ENCODE measurements at regions not wholly inside any gene's neighbourhood (a gene's known extent, or its start where the extent isn't known, plus 50 kb on each side); places are given as distances from the start of the nearest gene placed in this dataset.

- Histone ChIP-seq H3K4me2 (ENCODE audit: low read depth, low read length, poor library complexity, severe bottlenecking) (no peak overlapping the region), H3K9ac (ENCODE audit: low read length) (no peak overlapping the region), H3K79me2 (ENCODE audit: low read length) (no peaks in the 10 kb centered on the region), H3K27me3 (ENCODE audit: low read length) (no peaks in the 10 kb centered on the region), H3K9me2 (replicated peaks; ENCODE audit: insufficient read depth, low read length) (no peaks in the 10 kb centered on the region), H2AFZ (ENCODE audit: low read length) (no peak overlapping the region), H4K20me1 (ENCODE audit: insufficient read depth, low read depth, low read length) (no peaks in the 10 kb centered on the region), H3K36me3 (ENCODE audit: insufficient read depth, low read length) (no peaks in the 10 kb centered on the region), H3K4me3 (ENCODE audit: low read length) (no peak overlapping the region), H3K27ac (ENCODE audit: low read length) (no peak overlapping the region), H3K4me1 (ENCODE audit: low read length) (no peaks in the 10 kb centered on the region), H3K9me3 (ENCODE audit: low read length) (no peaks in the 10 kb centered on the region)
- DNase-seq = no peak
These were observed 188.2 kb upstream of the FGGY start for GRCh38 chr1:59108481-59109317.

- Histone ChIP-seq H3K9me3 (ENCODE audit: low read length) (no peaks in the 10 kb centered on the region), H3K79me2 (ENCODE audit: low read length) (no peaks in the 10 kb centered on the region), H3K4me1 (ENCODE audit: low read length) (no peaks in the 10 kb centered on the region), H3K9me2 (replicated peaks; ENCODE audit: insufficient read depth, low read length) (no peaks in the 10 kb centered on the region), H3K4me3 (ENCODE audit: low read length) (no peak overlapping the region), H3K27me3 (ENCODE audit: low read length) (no peaks in the 10 kb centered on the region), H4K20me1 (ENCODE audit: insufficient read depth, low read depth, low read length) (no peaks in the 10 kb centered on the region), H3K4me2 (ENCODE audit: low read depth, low read length, poor library complexity, severe bottlenecking) (no peak overlapping the region), H3K36me3 (ENCODE audit: insufficient read depth, low read length) (no peaks in the 10 kb centered on the region), H2AFZ (ENCODE audit: low read length) (no peak overlapping the region), H3K9ac (ENCODE audit: low read length) (no peak overlapping the region), H3K27ac (ENCODE audit: low read length) (no peak overlapping the region)
- DNase-seq = no peak
These were observed 186.6 kb upstream of the FGGY start for GRCh38 chr1:59110271-59110670.

GRCh38 chr1:59113876-59114457 lies 182.9 kb upstream of the FGGY start:
- no peak for DNase-seq
- Histone ChIP-seq H2AFZ (ENCODE audit: low read length) (no peak overlapping the region), H3K9ac (ENCODE audit: low read length) (no peak overlapping the region), H3K79me2 (ENCODE audit: low read length) (no peaks in the 10 kb centered on the region), H3K9me2 (replicated peaks; ENCODE audit: insufficient read depth, low read length) (no peaks in the 10 kb centered on the region), H3K9me3 (ENCODE audit: low read length) (no peaks in the 10 kb centered on the region), H4K20me1 (ENCODE audit: insufficient read depth, low read depth, low read length) (no peaks in the 10 kb centered on the region), H3K27me3 (ENCODE audit: low read length) (no peaks in the 10 kb centered on the region), H3K4me1 (ENCODE audit: low read length) (no peaks in the 10 kb centered on the region), H3K36me3 (ENCODE audit: insufficient read depth, low read length) (no peaks in the 10 kb centered on the region), H3K27ac (ENCODE audit: low read length) (no peak overlapping the region), H3K4me2 (ENCODE audit: low read depth, low read length, poor library complexity, severe bottlenecking) (no peak overlapping the region), H3K4me3 (ENCODE audit: low read length) (no peak overlapping the region)

- Histone ChIP-seq H2AFZ (ENCODE audit: low read length) (no peak overlapping the region), H3K27me3 (ENCODE audit: low read length) (no peaks in the 10 kb centered on the region), H3K4me1 (ENCODE audit: low read length) (no peaks in the 10 kb centered on the region), H3K36me3 (ENCODE audit: insufficient read depth, low read length) (no peaks in the 10 kb centered on the region), H3K9me3 (ENCODE audit: low read length) (no peaks in the 10 kb centered on the region), H3K9me2 (replicated peaks; ENCODE audit: insufficient read depth, low read length) (no peaks in the 10 kb centered on the region), H3K4me3 (ENCODE audit: low read length) (no peak overlapping the region), H4K20me1 (ENCODE audit: insufficient read depth, low read depth, low read length) (no peaks in the 10 kb centered on the region), H3K27ac (ENCODE audit: low read length) (no peak overlapping the region), H3K4me2 (ENCODE audit: low read depth, low read length, poor library complexity, severe bottlenecking) (no peak overlapping the region), H3K9ac (ENCODE audit: low read length) (no peak overlapping the region), H3K79me2 (ENCODE audit: low read length) (no peaks in the 10 kb centered on the region)
- DNase-seq = no peak
These were observed 181.0 kb upstream of the FGGY start for GRCh38 chr1:59115865-59116264.

- no peak for DNase-seq
- Histone ChIP-seq H3K4me2 (ENCODE audit: low read depth, low read length, poor library complexity, severe bottlenecking) (no peak overlapping the region), H2AFZ (ENCODE audit: low read length) (no peak overlapping the region), H3K27ac (ENCODE audit: low read length) (no peak overlapping the region), H3K79me2 (ENCODE audit: low read length) (no peaks in the 10 kb centered on the region), H3K27me3 (ENCODE audit: low read length) (no peaks in the 10 kb centered on the region), H3K36me3 (ENCODE audit: insufficient read depth, low read length) (no peaks in the 10 kb centered on the region), H3K9me2 (replicated peaks; ENCODE audit: insufficient read depth, low read length) (no peaks in the 10 kb centered on the region), H4K20me1 (ENCODE audit: insufficient read depth, low read depth, low read length) (no peaks in the 10 kb centered on the region), H3K4me1 (ENCODE audit: low read length) (no peaks in the 10 kb centered on the region), H3K9me3 (ENCODE audit: low read length) (no peaks in the 10 kb centered on the region), H3K4me3 (ENCODE audit: low read length) (no peak overlapping the region), H3K9ac (ENCODE audit: low read length) (no peak overlapping the region)
These were observed 179.9 kb upstream of the FGGY start for GRCh38 chr1:59116920-59117542.

GRCh38 chr1:59122527-59122926 lies 174.4 kb upstream of the FGGY start:
- no peak overlapping the region for H3K27ac ChIP-seq (ENCODE audit: low read length)
- no peaks in the 10 kb centered on the region for H3K4me1 ChIP-seq (ENCODE audit: low read length)
- no peak overlapping the region for H3K4me3 ChIP-seq (ENCODE audit: low read length)
- H3K9me2 ChIP-seq (replicated peaks; ENCODE audit: insufficient read depth, low read length) = 0 out of 2 replicates have a peak, but pooled peaks cover 9% of the 10 kb centered on the region
- H3K36me3 ChIP-seq (ENCODE audit: insufficient read depth, low read length) = no peaks in the 10 kb centered on the region
- no peak for DNase-seq
- no peak overlapping the region for H3K4me2 ChIP-seq (ENCODE audit: low read depth, low read length, poor library complexity, severe bottlenecking)
- no peaks in the 10 kb centered on the region for H3K9me3 ChIP-seq (ENCODE audit: low read length)
- no peaks in the 10 kb centered on the region for H4K20me1 ChIP-seq (ENCODE audit: insufficient read depth, low read depth, low read length)
- H3K9ac ChIP-seq (ENCODE audit: low read length) = no peak overlapping the region
- no peaks in the 10 kb centered on the region for H3K79me2 ChIP-seq (ENCODE audit: low read length)
- H3K27me3 ChIP-seq (ENCODE audit: low read length) = no peaks in the 10 kb centered on the region
- no peak overlapping the region for H2AFZ ChIP-seq (ENCODE audit: low read length)

- no peak overlapping the region for H3K27ac ChIP-seq (ENCODE audit: low read length)
- no peaks in the 10 kb centered on the region for H4K20me1 ChIP-seq (ENCODE audit: insufficient read depth, low read depth, low read length)
- no peaks in the 10 kb centered on the region for H3K9me3 ChIP-seq (ENCODE audit: low read length)
- H3K4me1 ChIP-seq (ENCODE audit: low read length) = no peaks in the 10 kb centered on the region
- H3K36me3 ChIP-seq (ENCODE audit: insufficient read depth, low read length) = no peaks in the 10 kb centered on the region
- H3K4me2 ChIP-seq (ENCODE audit: low read depth, low read length, poor library complexity, severe bottlenecking) = no peak overlapping the region
- no peaks in the 10 kb centered on the region for H3K79me2 ChIP-seq (ENCODE audit: low read length)
- DNase-seq = peak; percentile 2
- no peak overlapping the region for H2AFZ ChIP-seq (ENCODE audit: low read length)
- H3K27me3 ChIP-seq (ENCODE audit: low read length) = no peaks in the 10 kb centered on the region
- H3K4me3 ChIP-seq (ENCODE audit: low read length) = no peak overlapping the region
- H3K9ac ChIP-seq (ENCODE audit: low read length) = no peak overlapping the region
- 0 out of 2 replicates have a peak, but pooled peaks cover 9% of the 10 kb centered on the region for H3K9me2 ChIP-seq (replicated peaks; ENCODE audit: insufficient read depth, low read length)
These were observed 173.7 kb upstream of the FGGY start for GRCh38 chr1:59123081-59123681.

- no peaks in the 10 kb centered on the region for H3K4me1 ChIP-seq (ENCODE audit: low read length)
- no peak for DNase-seq
- no peak overlapping the region for H3K4me2 ChIP-seq (ENCODE audit: low read depth, low read length, poor library complexity, severe bottlenecking)
These were observed 172.7 kb upstream of the FGGY start for GRCh38 chr1:59124166-59124565.

More at GRCh38 chr1:59124166-59124565, 172.7 kb upstream of the FGGY start:
- no peak overlapping the region for H3K9ac ChIP-seq (ENCODE audit: low read length)
- H3K27me3 ChIP-seq (ENCODE audit: low read length) = no peaks in the 10 kb centered on the region
- 0 out of 2 replicates have a peak, but pooled peaks cover 9% of the 10 kb centered on the region for H3K9me2 ChIP-seq (replicated peaks; ENCODE audit: insufficient read depth, low read length)
- H3K79me2 ChIP-seq (ENCODE audit: low read length) = no peaks in the 10 kb centered on the region
- no peak overlapping the region for H3K27ac ChIP-seq (ENCODE audit: low read length)
- no peak overlapping the region for H2AFZ ChIP-seq (ENCODE audit: low read length)
- no peaks in the 10 kb centered on the region for H3K9me3 ChIP-seq (ENCODE audit: low read length)
- H3K36me3 ChIP-seq (ENCODE audit: insufficient read depth, low read length) = no peaks in the 10 kb centered on the region
- no peaks in the 10 kb centered on the region for H4K20me1 ChIP-seq (ENCODE audit: insufficient read depth, low read depth, low read length)
- no peak overlapping the region for H3K4me3 ChIP-seq (ENCODE audit: low read length)

All from Karpas-422 (cell line).